Testis (tissue), 2 donors: ENCODE measurements at regions not wholly inside any gene's neighbourhood (a gene's known extent, or its start where the extent isn't known, plus 50 kb on each side); places are given as distances from the start of the nearest gene placed in this dataset.

Source experiments
- DNase-seq: peaks from one replicate; pipeline ENCODE4 v3.0.0-alpha.2; 2019
- H3K27ac ChIP-seq, 2 donors: fragments of 200-600 bp; sonication (generic); one replicate each; pipeline ENCODE4 v1.5.1; 2019
- H3K27me3 ChIP-seq: fragments of 200-600 bp; sonication (generic); one replicate; pipeline ENCODE4 v1.5.1; 2019
- H3K36me3 ChIP-seq: fragments of 200-600 bp; sonication (generic); one replicate; pipeline ENCODE4 v1.5.1; 2017; ENCODE audit warnings: low read depth; ENCODE audit errors: missing control alignments
- H3K4me1 ChIP-seq: fragments of 200-600 bp; sonication (generic); one replicate; pipeline ENCODE4 v1.5.1; 2019
- H3K4me3 ChIP-seq, 2 donors: fragments of 200-600 bp; sonication (generic); one replicate each; pipeline ENCODE4 v1.5.1; 2017 to 2019
- H3K9me3 ChIP-seq: fragments of 200-600 bp; sonication (generic); one replicate; pipeline ENCODE4 v1.5.1; 2017
- POLR2A ChIP-seq: fragments of 450-650 bp; IDR thresholded peaks from one replicate; pipeline ENCODE4 v1.6.1; 2017; ENCODE audit warnings: antibody characterized with exemption, mild to moderate bottlenecking, moderate library complexity
- WGBS, 2 donors: methylation state at CpG; one replicate each; pipeline ENCODE4 v1.1.5; 2018; 5-methylcytosine and 5-hydroxymethylcytosine counted together
- intact Hi-C: fragments of 100-400 bp; cut with DNase I; formaldehyde crosslinking; loops from one replicate; pipeline ENCODE4 v1.15.1; 2023; ENCODE audit warnings: low total_unique reads
- TF ChIP-seq, protein P1 (sequence below), 3 experiments: fragments of 450-650 bp in 2 of 3; fragments of 200-600 bp in 1 of 3; sonication (generic) in 1 of 3; IDR thresholded peaks; one replicate each; pipeline ENCODE4 v1.5.1; 2016 to 2019; ENCODE audit warnings: antibody characterized with exemption in 3 of 3, mild to moderate bottlenecking in 2 of 3, moderate library complexity in 1 of 3

- Histone ChIP-seq H3K36me3 (no peaks in the 10 kb centered on the region), H3K27ac (no peak overlapping the region), H3K4me1 (peaks cover 13% of the 10 kb centered on the region), H3K4me3 (no peak overlapping the region), H3K9me3 (no peaks in the 10 kb centered on the region), H3K27me3 (no peaks in the 10 kb centered on the region)
- no peak for DNase-seq
- intact Hi-C loops, result loop anchor here (5.0 kb wide), 1 partner anchor 197 kb away; no protein-coding TSS in a partner anchor
- 96 to 100% methylated on average over 1 of the region's 1 CpG for WGBS, 2 donors
- no peak for TF ChIP-seq POLR2A
- TF ChIP-seq, protein P1, sequence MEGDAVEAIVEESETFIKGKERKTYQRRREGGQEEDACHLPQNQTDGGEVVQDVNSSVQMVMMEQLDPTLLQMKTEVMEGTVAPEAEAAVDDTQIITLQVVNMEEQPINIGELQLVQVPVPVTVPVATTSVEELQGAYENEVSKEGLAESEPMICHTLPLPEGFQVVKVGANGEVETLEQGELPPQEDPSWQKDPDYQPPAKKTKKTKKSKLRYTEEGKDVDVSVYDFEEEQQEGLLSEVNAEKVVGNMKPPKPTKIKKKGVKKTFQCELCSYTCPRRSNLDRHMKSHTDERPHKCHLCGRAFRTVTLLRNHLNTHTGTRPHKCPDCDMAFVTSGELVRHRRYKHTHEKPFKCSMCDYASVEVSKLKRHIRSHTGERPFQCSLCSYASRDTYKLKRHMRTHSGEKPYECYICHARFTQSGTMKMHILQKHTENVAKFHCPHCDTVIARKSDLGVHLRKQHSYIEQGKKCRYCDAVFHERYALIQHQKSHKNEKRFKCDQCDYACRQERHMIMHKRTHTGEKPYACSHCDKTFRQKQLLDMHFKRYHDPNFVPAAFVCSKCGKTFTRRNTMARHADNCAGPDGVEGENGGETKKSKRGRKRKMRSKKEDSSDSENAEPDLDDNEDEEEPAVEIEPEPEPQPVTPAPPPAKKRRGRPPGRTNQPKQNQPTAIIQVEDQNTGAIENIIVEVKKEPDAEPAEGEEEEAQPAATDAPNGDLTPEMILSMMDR (IDR thresholded peaks at IDR 0.05), result no peak
Observed at GRCh38 chr14:51504669-51505068, 147.0 kb upstream of the FRMD6 start.

- no peak for DNase-seq
- H3K27me3 ChIP-seq, result no peaks in the 10 kb centered on the region
- TF ChIP-seq, protein P1 (IDR thresholded peaks at IDR 0.05), result no peak
- TF ChIP-seq POLR2A, result no peak
- H3K9me3 ChIP-seq, result no peaks in the 10 kb centered on the region
- H3K27ac ChIP-seq, result peak overlapping the region in 1 of 2 donors; percentile 50
- no peaks in the 10 kb centered on the region for H3K36me3 ChIP-seq
- 44 to 72% methylated on average over 2 of the region's 2 CpGs for WGBS, 2 donors
- no peak overlapping the region for H3K4me3 ChIP-seq
- H3K4me1 ChIP-seq, result peaks cover 13% of the 10 kb centered on the region
- intact Hi-C loops, result loop anchor here (5.0 kb wide), 1 partner anchor 200 kb away; no protein-coding TSS in a partner anchor
Observed at GRCh38 chr14:51507511-51507905, 144.2 kb upstream of the FRMD6 start.

DNA sequence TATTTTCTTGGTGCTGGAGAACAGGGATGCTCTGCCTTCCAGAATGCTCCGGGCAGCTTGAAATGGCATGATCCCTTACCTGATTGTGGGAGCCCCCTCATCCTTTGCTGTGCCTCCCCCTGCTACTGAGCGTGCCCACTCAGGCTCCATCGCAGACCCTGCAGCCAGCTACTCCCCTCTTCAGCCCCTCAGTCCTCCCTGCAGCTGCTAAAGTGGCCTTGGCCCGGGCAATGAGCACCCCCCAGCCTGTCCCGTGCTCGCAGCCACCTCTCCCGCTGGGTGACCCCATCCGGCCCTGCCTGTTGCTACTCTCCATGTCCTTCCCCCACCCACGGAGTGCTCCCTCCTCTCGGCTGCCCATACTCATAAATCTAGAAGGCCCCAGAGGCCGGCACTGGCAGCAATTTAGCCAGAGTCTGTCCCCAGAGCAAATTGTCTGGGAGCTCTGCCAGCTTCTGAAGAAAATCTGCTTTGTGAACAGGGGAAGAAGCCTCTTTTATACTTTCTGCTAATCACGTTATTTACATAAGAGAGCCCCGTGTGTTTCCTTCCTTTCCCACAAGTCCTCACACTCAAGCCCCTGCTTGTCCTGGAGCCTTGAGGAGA is 143.7 kb upstream of the FRMD6 start:
- Histone ChIP-seq H3K4me3 (no peak overlapping the region), H3K27ac (peak overlapping the region; percentile 50 to 71), H3K36me3 (no peaks in the 10 kb centered on the region), H3K9me3 (no peaks in the 10 kb centered on the region), H3K27me3 (no peaks in the 10 kb centered on the region), H3K4me1 (peaks cover 13% of the 10 kb centered on the region)
- 31 to 32% methylated on average over 13 of the region's 13 CpGs for WGBS, 2 donors
- intact Hi-C loops, result loop anchor here (5.0 kb wide), 1 partner anchor 201 kb away; no protein-coding TSS in a partner anchor
- peak; percentile 69 for DNase-seq
- TF ChIP-seq POLR2A, result no peak
- TF ChIP-seq, protein P1 (IDR thresholded peaks at IDR 0.05), result no peak

DNA sequence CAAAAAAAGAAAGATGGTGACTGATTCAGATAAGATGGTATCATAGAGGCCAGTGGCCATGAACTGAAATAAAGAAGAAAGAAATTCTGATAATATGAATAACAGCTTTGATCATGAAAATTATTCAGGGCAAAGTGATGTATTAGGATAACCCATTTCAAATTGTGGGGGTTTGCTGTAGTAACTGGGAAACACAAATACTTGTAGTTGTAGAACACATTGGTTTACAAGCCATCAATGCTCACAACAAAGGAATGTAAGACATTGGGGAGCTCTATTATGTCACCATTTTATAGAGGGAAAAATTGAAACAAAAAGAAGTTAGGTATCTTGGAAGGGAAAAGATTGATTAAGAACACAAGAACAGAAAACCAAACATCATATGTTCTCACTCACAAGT is 140.4 kb upstream of the FRMD6 start:
- TF ChIP-seq, protein P1 (IDR thresholded peaks at IDR 0.05), result no peak
- TF ChIP-seq POLR2A, result no peak
- Histone ChIP-seq H3K9me3 (no peaks in the 10 kb centered on the region), H3K27me3 (no peaks in the 10 kb centered on the region), H3K4me3 (no peak overlapping the region), H3K36me3 (no peaks in the 10 kb centered on the region), H3K4me1 (peaks cover 15% of the 10 kb centered on the region), H3K27ac (no peak overlapping the region)
- DNase-seq, result no peak
- intact Hi-C loops, result no loop called here

GRCh38 chr14:51512316-51512715 is 139.4 kb upstream of the FRMD6 start:
- 68 to 89% methylated on average over 2 of the region's 2 CpGs for WGBS, 2 donors

More at GRCh38 chr14:51512316-51512715, 139.4 kb upstream of the FRMD6 start:
- H3K27ac ChIP-seq, result no peak overlapping the region
- peaks cover 15% of the 10 kb centered on the region for H3K4me1 ChIP-seq
- no peak overlapping the region for H3K4me3 ChIP-seq
- no peaks in the 10 kb centered on the region for H3K27me3 ChIP-seq
- no peak for DNase-seq
- intact Hi-C loops, result no loop called here
- no peaks in the 10 kb centered on the region for H3K36me3 ChIP-seq
- TF ChIP-seq POLR2A, result no peak
- TF ChIP-seq, protein P1 (IDR thresholded peaks at IDR 0.05), result no peak
- no peaks in the 10 kb centered on the region for H3K9me3 ChIP-seq
